ENCODE measurements at regions not wholly inside any gene's neighbourhood (a gene's known extent, or its start where the extent isn't known, plus 50 kb on each side); places are given as distances from the start of the nearest gene placed in this dataset.

DNA sequence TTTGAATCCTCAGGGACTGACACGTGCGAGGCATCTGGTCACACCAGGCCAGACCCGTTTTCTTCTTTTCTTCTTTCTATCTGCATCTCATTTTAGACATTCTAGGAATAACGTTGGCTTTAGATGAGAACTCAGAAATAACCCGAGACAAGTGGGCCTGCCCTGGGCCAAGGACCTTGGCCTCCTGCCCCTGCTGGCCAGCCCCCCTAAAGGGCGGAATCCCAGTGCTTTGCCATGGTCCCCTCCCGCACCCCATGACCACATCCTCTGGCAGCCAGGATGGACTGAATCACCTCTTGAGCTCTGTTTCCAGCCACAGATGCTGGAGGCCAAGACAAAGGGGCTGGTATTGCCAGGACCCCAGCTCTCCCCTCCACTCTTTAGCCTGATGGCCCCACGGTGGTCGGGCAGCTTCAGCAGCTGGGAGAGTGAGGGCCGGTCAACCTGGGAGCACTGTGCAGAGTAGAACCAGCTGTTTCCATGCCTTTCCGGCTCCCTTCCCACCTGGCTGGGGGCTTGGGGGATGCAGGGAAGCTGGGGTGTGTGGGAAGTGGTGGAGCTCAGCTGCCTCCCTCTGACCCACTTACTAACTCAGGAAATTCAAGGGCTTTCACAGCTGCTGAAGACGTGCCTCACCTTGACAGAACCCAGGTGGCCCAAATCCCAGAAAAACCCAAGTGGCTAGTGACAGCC lies 190.9 kb downstream of the FAM43A start (continued):
- TF ChIP-seq, protein P1, sequence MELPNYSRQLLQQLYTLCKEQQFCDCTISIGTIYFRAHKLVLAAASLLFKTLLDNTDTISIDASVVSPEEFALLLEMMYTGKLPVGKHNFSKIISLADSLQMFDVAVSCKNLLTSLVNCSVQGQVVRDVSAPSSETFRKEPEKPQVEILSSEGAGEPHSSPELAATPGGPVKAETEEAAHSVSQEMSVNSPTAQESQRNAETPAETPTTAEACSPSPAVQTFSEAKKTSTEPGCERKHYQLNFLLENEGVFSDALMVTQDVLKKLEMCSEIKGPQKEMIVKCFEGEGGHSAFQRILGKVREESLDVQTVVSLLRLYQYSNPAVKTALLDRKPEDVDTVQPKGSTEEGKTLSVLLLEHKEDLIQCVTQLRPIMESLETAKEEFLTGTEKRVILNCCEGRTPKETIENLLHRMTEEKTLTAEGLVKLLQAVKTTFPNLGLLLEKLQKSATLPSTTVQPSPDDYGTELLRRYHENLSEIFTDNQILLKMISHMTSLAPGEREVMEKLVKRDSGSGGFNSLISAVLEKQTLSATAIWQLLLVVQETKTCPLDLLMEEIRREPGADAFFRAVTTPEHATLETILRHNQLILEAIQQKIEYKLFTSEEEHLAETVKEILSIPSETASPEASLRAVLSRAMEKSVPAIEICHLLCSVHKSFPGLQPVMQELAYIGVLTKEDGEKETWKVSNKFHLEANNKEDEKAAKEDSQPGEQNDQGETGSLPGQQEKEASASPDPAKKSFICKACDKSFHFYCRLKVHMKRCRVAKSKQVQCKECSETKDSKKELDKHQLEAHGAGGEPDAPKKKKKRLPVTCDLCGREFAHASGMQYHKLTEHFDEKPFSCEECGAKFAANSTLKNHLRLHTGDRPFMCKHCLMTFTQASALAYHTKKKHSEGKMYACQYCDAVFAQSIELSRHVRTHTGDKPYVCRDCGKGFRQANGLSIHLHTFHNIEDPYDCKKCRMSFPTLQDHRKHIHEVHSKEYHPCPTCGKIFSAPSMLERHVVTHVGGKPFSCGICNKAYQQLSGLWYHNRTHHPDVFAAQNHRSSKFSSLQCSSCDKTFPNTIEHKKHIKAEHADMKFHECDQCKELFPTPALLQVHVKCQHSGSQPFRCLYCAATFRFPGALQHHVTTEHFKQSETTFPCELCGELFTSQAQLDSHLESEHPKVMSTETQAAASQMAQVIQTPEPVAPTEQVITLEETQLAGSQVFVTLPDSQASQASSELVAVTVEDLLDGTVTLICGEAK (IDR thresholded peaks at IDR 0.05): no peak
- TF ChIP-seq, protein P1 (CRISPR knock-in tag; IDR thresholded peaks at IDR 0.05): no peak
- TF ChIP-seq SP2 (CRISPR knock-in tag; IDR thresholded peaks at IDR 0.05): no peak
- no peak for TF ChIP-seq ARID2 (CRISPR knock-in tag; IDR thresholded peaks at IDR 0.05; ENCODE audit: borderline replicate concordance)
- TF ChIP-seq, protein P2, sequence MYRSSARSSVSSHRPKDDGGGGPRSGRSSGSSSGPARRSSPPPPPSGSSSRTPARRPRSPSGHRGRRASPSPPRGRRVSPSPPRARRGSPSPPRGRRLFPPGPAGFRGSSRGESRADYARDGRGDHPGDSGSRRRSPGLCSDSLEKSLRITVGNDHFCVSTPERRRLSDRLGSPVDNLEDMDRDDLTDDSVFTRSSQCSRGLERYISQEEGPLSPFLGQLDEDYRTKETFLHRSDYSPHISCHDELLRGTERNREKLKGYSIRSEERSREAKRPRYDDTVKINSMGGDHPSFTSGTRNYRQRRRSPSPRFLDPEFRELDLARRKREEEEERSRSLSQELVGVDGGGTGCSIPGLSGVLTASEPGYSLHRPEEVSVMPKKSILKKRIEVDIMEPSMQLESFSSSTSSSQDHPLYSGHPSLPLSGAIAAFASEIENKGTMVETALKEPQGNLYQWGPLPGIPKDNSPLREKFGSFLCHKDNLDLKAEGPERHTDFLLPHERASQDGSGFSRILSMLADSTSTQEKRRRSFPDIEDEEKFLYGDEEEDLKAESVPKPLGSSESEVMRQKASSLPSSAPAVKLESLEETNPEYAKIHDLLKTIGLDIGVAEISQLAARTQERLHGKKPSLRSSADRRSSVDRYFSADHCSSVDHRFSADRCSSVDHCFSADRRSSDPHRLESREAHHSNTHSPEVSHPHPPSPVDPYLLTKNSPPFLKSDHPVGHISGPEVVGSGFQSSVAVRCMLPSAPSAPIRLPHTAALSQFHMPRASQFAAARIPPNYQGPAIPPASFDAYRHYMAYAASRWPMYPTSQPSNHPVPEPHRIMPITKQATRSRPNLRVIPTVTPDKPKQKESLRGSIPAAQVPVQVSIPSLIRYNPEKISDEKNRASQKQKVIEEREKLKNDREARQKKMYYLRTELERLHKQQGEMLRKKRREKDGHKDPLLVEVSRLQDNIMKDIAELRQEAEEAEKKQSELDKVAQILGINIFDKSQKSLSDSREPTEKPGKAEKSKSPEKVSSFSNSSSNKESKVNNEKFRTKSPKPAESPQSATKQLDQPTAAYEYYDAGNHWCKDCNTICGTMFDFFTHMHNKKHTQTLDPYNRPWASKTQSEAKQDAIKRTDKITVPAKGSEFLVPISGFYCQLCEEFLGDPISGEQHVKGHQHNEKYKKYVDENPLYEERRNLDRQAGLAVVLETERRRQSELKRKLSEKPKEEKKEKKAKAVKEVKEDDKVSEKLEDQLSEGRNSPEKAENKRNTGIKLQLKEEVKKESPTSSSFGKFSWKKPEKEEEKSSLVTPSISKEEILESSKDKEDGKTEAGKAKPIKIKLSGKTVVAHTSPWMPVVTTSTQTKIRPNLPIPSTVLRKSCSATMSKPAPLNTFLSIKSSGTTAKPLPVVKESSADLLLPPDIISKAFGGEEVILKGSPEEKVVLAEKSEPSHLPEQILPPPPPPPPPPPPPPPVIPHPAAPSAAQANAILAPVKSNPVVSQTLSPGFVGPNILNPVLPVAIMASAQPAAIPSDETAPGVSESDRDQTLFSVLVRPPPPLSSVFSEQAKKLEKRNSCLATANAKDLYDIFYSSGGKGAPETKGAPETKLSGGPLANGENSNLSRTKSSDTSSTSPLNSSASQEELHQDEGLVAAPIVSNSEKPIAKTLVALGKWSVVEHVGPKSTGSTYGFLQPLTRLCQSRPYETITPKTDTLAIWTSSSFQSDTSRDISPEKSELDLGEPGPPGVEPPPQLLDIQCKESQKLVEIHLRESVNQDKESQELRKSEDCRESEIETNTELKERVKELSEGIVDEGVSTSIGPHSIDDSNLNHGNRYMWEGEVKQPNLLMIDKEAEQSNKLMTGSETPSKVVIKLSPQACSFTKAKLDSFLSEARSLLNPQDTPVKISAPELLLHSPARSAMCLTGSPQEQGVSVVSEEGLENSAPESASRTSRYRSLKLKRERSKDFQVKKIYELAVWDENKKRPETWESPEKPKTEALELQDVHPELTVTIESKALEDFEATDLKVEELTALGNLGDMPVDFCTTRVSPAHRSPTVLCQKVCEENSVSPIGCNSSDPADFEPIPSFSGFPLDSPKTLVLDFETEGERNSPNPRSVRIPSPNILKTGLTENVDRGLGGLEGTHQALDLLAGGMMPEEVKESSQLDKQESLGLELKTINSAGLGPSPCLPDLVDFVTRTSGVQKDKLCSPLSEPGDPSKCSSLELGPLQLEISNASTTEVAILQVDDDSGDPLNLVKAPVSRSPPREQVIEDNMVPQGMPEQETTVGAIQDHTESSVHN (CRISPR knock-in tag; IDR thresholded peaks at IDR 0.05): no peak
- TF ChIP-seq RFX3 (CRISPR knock-in tag; IDR thresholded peaks at IDR 0.05): no peak
- TF ChIP-seq, protein P3, sequence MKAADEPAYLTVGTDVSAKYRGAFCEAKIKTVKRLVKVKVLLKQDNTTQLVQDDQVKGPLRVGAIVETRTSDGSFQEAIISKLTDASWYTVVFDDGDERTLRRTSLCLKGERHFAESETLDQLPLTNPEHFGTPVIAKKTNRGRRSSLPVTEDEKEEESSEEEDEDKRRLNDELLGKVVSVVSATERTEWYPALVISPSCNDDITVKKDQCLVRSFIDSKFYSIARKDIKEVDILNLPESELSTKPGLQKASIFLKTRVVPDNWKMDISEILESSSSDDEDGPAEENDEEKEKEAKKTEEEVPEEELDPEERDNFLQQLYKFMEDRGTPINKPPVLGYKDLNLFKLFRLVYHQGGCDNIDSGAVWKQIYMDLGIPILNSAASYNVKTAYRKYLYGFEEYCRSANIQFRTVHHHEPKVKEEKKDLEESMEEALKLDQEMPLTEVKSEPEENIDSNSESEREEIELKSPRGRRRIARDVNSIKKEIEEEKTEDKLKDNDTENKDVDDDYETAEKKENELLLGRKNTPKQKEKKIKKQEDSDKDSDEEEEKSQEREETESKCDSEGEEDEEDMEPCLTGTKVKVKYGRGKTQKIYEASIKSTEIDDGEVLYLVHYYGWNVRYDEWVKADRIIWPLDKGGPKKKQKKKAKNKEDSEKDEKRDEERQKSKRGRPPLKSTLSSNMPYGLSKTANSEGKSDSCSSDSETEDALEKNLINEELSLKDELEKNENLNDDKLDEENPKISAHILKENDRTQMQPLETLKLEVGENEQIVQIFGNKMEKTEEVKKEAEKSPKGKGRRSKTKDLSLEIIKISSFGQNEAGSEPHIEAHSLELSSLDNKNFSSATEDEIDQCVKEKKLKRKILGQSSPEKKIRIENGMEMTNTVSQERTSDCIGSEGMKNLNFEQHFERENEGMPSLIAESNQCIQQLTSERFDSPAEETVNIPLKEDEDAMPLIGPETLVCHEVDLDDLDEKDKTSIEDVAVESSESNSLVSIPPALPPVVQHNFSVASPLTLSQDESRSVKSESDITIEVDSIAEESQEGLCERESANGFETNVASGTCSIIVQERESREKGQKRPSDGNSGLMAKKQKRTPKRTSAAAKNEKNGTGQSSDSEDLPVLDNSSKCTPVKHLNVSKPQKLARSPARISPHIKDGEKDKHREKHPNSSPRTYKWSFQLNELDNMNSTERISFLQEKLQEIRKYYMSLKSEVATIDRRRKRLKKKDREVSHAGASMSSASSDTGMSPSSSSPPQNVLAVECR (CRISPR knock-in tag; IDR thresholded peaks at IDR 0.05; ENCODE audit: borderline replicate concordance): no peak
